Peyer's patch (tissue), 4 donors: ENCODE measurements at regions not wholly inside any gene's neighbourhood (a gene's known extent, or its start where the extent isn't known, plus 50 kb on each side); places are given as distances from the start of the nearest gene placed in this dataset.

Source experiments
- POLR2A ChIP-seq, 2 donors: fragments of 450-650 bp; IDR thresholded peaks; one replicate each; pipeline ENCODE4 v1.5.1; 2017; ENCODE audit warnings: antibody characterized with exemption in 2 of 2, mild to moderate bottlenecking in 2 of 2, moderate library complexity in 2 of 2
- TF ChIP-seq, protein P1 (sequence below), 6 experiments: fragments of 450-650 bp in 4 of 6; fragments of 200-600 bp in 2 of 6; sonication (generic) in 1 of 6; IDR thresholded peaks; one replicate each; pipeline ENCODE4 v1.5.1; 2017 to 2019; ENCODE audit warnings: antibody characterized with exemption in 6 of 6, mild to moderate bottlenecking in 3 of 6, moderate library complexity in 1 of 6

DNA sequence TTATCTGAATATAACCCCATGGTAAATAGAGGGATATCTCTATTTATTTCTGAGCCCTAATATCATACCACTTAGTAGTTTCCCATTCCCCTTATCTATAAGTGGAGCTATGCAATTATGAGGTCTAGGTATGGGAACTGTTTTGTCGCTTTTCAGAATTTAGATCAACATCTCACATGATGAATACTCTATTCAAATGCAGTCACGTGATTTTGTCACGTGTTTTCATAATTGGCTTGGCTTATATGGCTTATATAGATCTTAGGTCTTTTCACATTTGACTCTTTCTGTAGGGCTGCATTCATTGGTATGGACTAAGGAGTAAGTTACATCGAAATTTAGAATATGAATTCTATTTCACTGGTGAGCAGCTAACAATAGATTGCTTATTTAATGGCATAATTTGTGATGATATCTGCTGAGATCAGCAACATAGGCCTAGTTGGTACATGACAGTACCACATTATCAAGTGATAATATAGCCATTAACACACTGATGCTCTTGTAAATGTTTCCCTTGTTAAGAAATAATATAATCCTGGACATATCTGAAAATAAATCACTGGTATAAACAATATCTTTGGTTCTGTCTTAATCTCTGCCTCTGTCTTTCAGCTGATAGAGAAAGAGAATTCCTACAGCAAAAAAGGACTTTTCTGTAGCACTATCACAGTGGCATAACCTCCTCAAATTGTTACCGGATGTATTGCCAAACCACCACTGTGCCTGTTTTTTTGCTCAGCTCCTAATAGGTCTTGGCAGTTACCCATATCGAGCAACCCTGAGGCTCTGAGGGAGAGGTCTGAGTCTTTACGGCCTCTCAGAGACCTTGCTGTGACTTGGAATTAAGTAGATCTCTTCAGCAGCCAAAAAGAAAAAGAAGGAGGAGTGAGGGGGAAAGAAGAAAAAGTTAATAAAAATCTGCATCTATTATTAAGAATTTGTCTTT lies 357.1 kb downstream of the ZPLD1 start:
- TF ChIP-seq, protein P1, sequence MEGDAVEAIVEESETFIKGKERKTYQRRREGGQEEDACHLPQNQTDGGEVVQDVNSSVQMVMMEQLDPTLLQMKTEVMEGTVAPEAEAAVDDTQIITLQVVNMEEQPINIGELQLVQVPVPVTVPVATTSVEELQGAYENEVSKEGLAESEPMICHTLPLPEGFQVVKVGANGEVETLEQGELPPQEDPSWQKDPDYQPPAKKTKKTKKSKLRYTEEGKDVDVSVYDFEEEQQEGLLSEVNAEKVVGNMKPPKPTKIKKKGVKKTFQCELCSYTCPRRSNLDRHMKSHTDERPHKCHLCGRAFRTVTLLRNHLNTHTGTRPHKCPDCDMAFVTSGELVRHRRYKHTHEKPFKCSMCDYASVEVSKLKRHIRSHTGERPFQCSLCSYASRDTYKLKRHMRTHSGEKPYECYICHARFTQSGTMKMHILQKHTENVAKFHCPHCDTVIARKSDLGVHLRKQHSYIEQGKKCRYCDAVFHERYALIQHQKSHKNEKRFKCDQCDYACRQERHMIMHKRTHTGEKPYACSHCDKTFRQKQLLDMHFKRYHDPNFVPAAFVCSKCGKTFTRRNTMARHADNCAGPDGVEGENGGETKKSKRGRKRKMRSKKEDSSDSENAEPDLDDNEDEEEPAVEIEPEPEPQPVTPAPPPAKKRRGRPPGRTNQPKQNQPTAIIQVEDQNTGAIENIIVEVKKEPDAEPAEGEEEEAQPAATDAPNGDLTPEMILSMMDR (IDR thresholded peaks at IDR 0.05): no peak
- no peak for TF ChIP-seq POLR2A (IDR thresholded peaks at IDR 0.05)
